Upper lobe of left lung (tissue), 6 donors: ENCODE measurements at regions not wholly inside any gene's neighbourhood (a gene's known extent, or its start where the extent isn't known, plus 50 kb on each side); places are given as distances from the start of the nearest gene placed in this dataset.
"Not testable (repeated sequence)": the region's sequence is repeated elsewhere in the genome, so short reads cannot be mapped to it uniquely, and the experiment has no call there.

Experiments used
- ATAC-seq, 2 donors: fragments of 200-7000 bp; cut with Tn5 transposase; one replicate each; pipeline ENCODE4 v1.9.1; 2022; ENCODE audit warnings: mild to moderate bottlenecking in 2 of 2, moderate library complexity in 2 of 2; ENCODE audit not compliant: low FRiP score in 2 of 2
- DNase-seq, 2 donors: peaks; one replicate each; pipeline ENCODE4 v3.0.0-alpha.2; 2019 to 2020
- H3K27ac ChIP-seq, 4 donors: fragments of 200-600 bp; sonication (generic); one replicate each; pipeline ENCODE4 v1.5.1; 2016 to 2019
- H3K27me3 ChIP-seq, 4 donors: fragments of 200-600 bp; sonication (generic); one replicate each; pipeline ENCODE4 v1.5.1; 2017 to 2019
- H3K36me3 ChIP-seq, 4 donors: fragments of 200-600 bp; sonication (generic); one replicate each; pipeline ENCODE4 v1.5.1; 2016 to 2019
- H3K4me1 ChIP-seq, 4 donors: fragments of 200-600 bp; sonication (generic); one replicate each; pipeline ENCODE4 v1.5.1; 2018 to 2019
- H3K4me3 ChIP-seq, 4 donors: fragments of 200-600 bp; sonication (generic); one replicate each; pipeline ENCODE4 v1.5.1; 2017 to 2019; ENCODE audit warnings: mild to moderate bottlenecking in 2 of 4, moderate library complexity in 1 of 4
- H3K9me3 ChIP-seq, 4 donors: fragments of 200-600 bp; sonication (generic); one replicate each; pipeline ENCODE4 v1.5.1; 2018 to 2019
- CTCF ChIP-seq, 6 experiments: fragments of 450-650 bp in 4 of 6; fragments of 200-600 bp in 2 of 6; sonication (generic) in 2 of 6; IDR thresholded peaks; one replicate each; pipeline ENCODE4 v1.5.1; 2016 to 2019; ENCODE audit warnings: antibody characterized with exemption in 6 of 6
- EP300 ChIP-seq, 4 donors: sonication (generic); formaldehyde crosslinking; IDR thresholded peaks; one replicate each; pipeline ENCODE4 v1.5.1; 2017; ENCODE audit warnings: antibody characterized with exemption in 4 of 4, control low read depth in 2 of 4
- POLR2A ChIP-seq, 4 donors: fragments of 450-650 bp; IDR thresholded peaks; one replicate each; pipeline ENCODE4 v1.5.1; 2016 to 2017; ENCODE audit warnings: antibody characterized with exemption in 4 of 4, mild to moderate bottlenecking in 2 of 4
- POLR2AphosphoS5 ChIP-seq, 2 donors: sonication (generic); formaldehyde crosslinking; IDR thresholded peaks; one replicate each; pipeline ENCODE4 v1.5.1; 2017; ENCODE audit warnings: antibody characterized with exemption in 2 of 2
- WGBS, 2 donors: methylation state at CpG; one replicate each; pipeline ENCODE4 v1.1.5; 2017 to 2018; 5-methylcytosine and 5-hydroxymethylcytosine counted together
- donor health status: DM: no; HTN: no; CAD: no; lungs with moderate emphysema.
- donor health status: DM: no; HTN: yes; CAD: no; lungs with severe emphysema.

- no peak for TF ChIP-seq CTCF (IDR thresholded peaks at IDR 0.05)
- 57 to 58% methylated on average over 3 of the region's 3 CpGs for WGBS, 2 donors
- no peak overlapping the region for H3K4me3 ChIP-seq
- H3K27me3 ChIP-seq = no peaks in the 10 kb centered on the region
- ATAC-seq = no peak
- no peak overlapping the region for H3K27ac ChIP-seq
- H3K9me3 ChIP-seq = peaks cover 0 to 5% (median 0%) of the 10 kb centered on the region in 4 donors
- DNase-seq = no peak
- H3K36me3 ChIP-seq = no peaks in the 10 kb centered on the region
- no peaks in the 10 kb centered on the region for H3K4me1 ChIP-seq
Measured at GRCh38 chr6:66189915-66190314, 482.9 kb upstream of the EYS start.

- Histone ChIP-seq H3K9me3 (peaks cover 0 to 5% (median 0%) of the 10 kb centered on the region in 4 donors), H3K27me3 (no peaks in the 10 kb centered on the region), H3K4me3 (no peak overlapping the region), H3K27ac (no peak overlapping the region), H3K36me3 (no peaks in the 10 kb centered on the region), H3K4me1 (no peaks in the 10 kb centered on the region)
- 70 to 74% methylated on average over 2 of the region's 2 CpGs for WGBS, 2 donors
- no peak for TF ChIP-seq POLR2AphosphoS5 (IDR thresholded peaks at IDR 0.05)
- TF ChIP-seq CTCF (IDR thresholded peaks at IDR 0.05) = no peak
- no peak for TF ChIP-seq EP300 (IDR thresholded peaks at IDR 0.05)
- no peak for TF ChIP-seq POLR2A (IDR thresholded peaks at IDR 0.05)
- ATAC-seq (no peak), DNase-seq (no peak)
Measured at GRCh38 chr6:66186756-66187155, 479.7 kb upstream of the EYS start.

GRCh38 chr6:66184091-66184490 is 477.1 kb upstream of the EYS start:
- Histone ChIP-seq H3K4me1 (no peaks in the 10 kb centered on the region), H3K36me3 (no peaks in the 10 kb centered on the region), H3K4me3 (no peak overlapping the region), H3K27ac (no peak overlapping the region), H3K9me3 (peaks cover 0 to 5% (median 0%) of the 10 kb centered on the region in 4 donors), H3K27me3 (no peaks in the 10 kb centered on the region)
- TF ChIP-seq POLR2A (IDR thresholded peaks at IDR 0.05) (no peak), CTCF (IDR thresholded peaks at IDR 0.05) (no peak), EP300 (IDR thresholded peaks at IDR 0.05) (no peak), POLR2AphosphoS5 (IDR thresholded peaks at IDR 0.05) (no peak)
- 52 to 78% methylated on average over 1 of the region's 1 CpG for WGBS, 2 donors
- DNase-seq (no peak), ATAC-seq (no peak)

GRCh38 chr6:66179361-66179760 is 472.3 kb upstream of the EYS start:
- Histone ChIP-seq H3K4me3 (no peak overlapping the region), H3K9me3 (no peaks in the 10 kb centered on the region), H3K27ac (no peak overlapping the region), H3K27me3 (no peaks in the 10 kb centered on the region), H3K36me3 (no peaks in the 10 kb centered on the region), H3K4me1 (no peaks in the 10 kb centered on the region)
- no peak for TF ChIP-seq POLR2AphosphoS5 (IDR thresholded peaks at IDR 0.05)
- no peak for TF ChIP-seq EP300 (IDR thresholded peaks at IDR 0.05)
- no peak for ATAC-seq
- no peak for DNase-seq
- WGBS, 2 donors = 76 to 81% methylated on average over 3 of the region's 3 CpGs

- Histone ChIP-seq H3K27ac (no peak overlapping the region), H3K9me3 (peaks cover 0 to 12% (median 8%) of the 10 kb centered on the region in 4 donors), H3K36me3 (no peaks in the 10 kb centered on the region), H3K4me1 (no peaks in the 10 kb centered on the region), H3K4me3 (no peak overlapping the region), H3K27me3 (no peaks in the 10 kb centered on the region)
- WGBS, 2 donors = 85 to 86% methylated on average over 6 of the region's 6 CpGs
- no peak for TF ChIP-seq POLR2A (IDR thresholded peaks at IDR 0.05)
- no peak for TF ChIP-seq EP300 (IDR thresholded peaks at IDR 0.05)
- DNase-seq = no peak
- no peak for ATAC-seq
Measured at GRCh38 chr6:66173587-66173986, 466.6 kb upstream of the EYS start.

GRCh38 chr6:66166713-66167112 is 459.7 kb upstream of the EYS start:
- 90 to 93% methylated on average over 3 to 10 of the region's 10 CpGs for WGBS, 2 donors
- DNase-seq = peak in 1 of 2 donors; percentile 45
- H3K9me3 ChIP-seq = peaks cover 0 to 20% (median 2%) of the 10 kb centered on the region in 4 donors
- not testable (repeated sequence) for H3K4me3 ChIP-seq, H3K27me3 ChIP-seq, ATAC-seq, H3K27ac ChIP-seq, H3K36me3 ChIP-seq, H3K4me1 ChIP-seq
